GM21528 (cell line): ENCODE measurements at regions not wholly inside any gene's neighbourhood (a gene's known extent, or its start where the extent isn't known, plus 50 kb on each side); places are given as distances from the start of the nearest gene placed in this dataset.
"Not testable (repeated sequence)": the region's sequence is repeated elsewhere in the genome, so short reads cannot be mapped to it uniquely, and the experiment has no call there.

Experiments used
- ATAC-seq: cut with Tn5 transposase; IDR thresholded peaks from one replicate; pipeline ENCODE4 v1.9.1; 2021; ENCODE audit warnings: mild to moderate bottlenecking, moderate library complexity; ENCODE audit not compliant: unreplicated experiment, low FRiP score

GRCh38 chr18:78857314-78858150 is 122.1 kb upstream of the SALL3 start:
- ATAC-seq, result no peak

GRCh38 chr18:78859686-78860085 is 119.9 kb upstream of the SALL3 start:
- ATAC-seq, result no peak

GRCh38 chr18:78860117-78860516 is 119.5 kb upstream of the SALL3 start:
- no peak for ATAC-seq

GRCh38 chr18:78861116-78861515 is 118.5 kb upstream of the SALL3 start:
- ATAC-seq, result no peak

- no peak for ATAC-seq
These were observed 117.9 kb upstream of the SALL3 start for GRCh38 chr18:78861706-78862105.

GRCh38 chr18:78862395-78862794 is 117.2 kb upstream of the SALL3 start:
- ATAC-seq, result no peak

- no peak for ATAC-seq
These were observed 114.5 kb upstream of the SALL3 start for GRCh38 chr18:78865056-78865598.

- no peak for ATAC-seq
These were observed 113.8 kb upstream of the SALL3 start for GRCh38 chr18:78865771-78866310.

- no peak for ATAC-seq
These were observed 112.5 kb upstream of the SALL3 start for GRCh38 chr18:78867131-78867530.

GRCh38 chr18:78868330-78869316 is 111.0 kb upstream of the SALL3 start:
- no peak for ATAC-seq

- no peak for ATAC-seq
These were observed 108.0 kb upstream of the SALL3 start for GRCh38 chr18:78871618-78872017.

GRCh38 chr18:78873926-78874500 is 105.6 kb upstream of the SALL3 start:
- ATAC-seq, result no peak

- ATAC-seq, result no peak
These were observed 104.4 kb upstream of the SALL3 start for GRCh38 chr18:78875016-78875777.

GRCh38 chr18:78875778-78876650 is 103.6 kb upstream of the SALL3 start:
- ATAC-seq, result no peak

GRCh38 chr18:78876868-78877267 is 102.8 kb upstream of the SALL3 start:
- ATAC-seq, result no peak

- no peak for ATAC-seq
These were observed 101.3 kb upstream of the SALL3 start for GRCh38 chr18:78878335-78878734.

- not testable (repeated sequence) for ATAC-seq
These were observed 100.3 kb upstream of the SALL3 start for GRCh38 chr18:78879072-78879883.

GRCh38 chr18:78882585-78882984 is 97.0 kb upstream of the SALL3 start:
- ATAC-seq, result no peak
